Umbilical cord (tissue), 1 donor: ENCODE measurements at regions not wholly inside any gene's neighbourhood (a gene's known extent, or its start where the extent isn't known, plus 50 kb on each side); places are given as distances from the start of the nearest gene placed in this dataset.

Experiments used
- DNase-seq: peaks from one replicate; pipeline ENCODE4 v3.0.0-alpha.2; 2015; ENCODE audit warnings: low spot score

DNA sequence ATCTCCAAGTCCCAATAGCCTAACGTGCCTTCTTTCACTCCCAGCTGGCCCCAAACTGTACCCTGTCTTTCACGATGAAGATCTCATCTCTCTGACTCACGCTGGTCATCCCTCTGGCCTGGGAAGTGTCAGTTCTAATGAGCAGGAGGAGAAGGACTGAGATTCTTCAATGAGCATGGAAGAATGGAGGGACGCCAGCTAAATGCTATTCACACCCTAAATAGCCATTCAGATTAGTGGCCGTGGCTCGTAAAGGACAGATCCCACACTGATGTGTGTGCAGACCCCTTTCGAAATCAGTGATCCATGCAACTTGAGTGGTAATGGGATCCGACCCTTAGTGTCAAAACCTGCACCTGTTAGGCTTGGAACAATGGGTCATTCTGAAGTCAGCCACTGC lies 75.9 kb upstream of the SMYD2 start:
- DNase-seq = no peak

DNA sequence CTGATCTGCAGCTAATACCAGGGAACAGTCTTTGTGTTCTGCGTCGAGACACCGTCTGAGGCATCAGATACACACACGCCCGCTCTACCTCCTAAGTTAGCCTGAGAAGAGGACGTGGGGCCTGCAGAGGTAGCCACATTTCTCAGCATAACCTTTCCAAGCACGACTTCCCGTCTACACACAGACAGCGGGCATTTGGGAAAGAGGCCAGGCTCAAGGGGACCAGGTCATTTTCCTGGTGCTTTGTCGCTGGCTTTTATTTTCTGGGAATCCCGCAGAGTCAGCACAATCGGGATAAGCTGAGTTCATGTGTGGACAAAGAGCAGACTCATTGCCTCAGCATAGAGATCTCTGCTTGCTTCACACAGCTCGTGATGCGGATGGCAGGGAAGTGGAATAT lies 72.5 kb upstream of the SMYD2 start:
- DNase-seq = peak; percentile 55

DNA sequence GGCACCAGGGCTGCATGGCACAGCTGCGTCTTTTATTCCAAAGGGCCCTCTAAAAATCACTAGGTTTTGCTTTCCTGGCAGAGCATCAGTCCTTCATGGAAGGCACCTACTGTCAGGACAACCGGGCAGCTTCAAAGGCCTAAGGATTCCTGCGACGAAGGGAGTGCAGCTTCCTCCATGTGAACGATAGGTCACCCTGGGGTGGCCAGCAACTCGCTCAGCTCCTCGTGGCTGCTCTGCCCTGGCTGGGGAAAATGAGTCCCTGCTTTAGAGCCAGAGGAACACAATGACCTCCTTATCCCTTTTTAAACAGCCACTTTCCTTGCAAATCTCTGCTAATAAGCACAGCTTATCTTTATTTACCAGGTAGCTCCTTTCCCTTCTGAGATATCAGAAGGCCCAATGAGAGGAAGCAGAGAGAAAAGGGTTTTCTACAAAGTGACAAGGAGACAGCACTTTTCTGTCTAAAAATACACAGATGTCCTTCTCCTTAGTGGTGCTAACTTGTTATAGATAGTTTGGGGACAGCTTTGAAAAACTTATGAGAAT lies 71.6 kb upstream of the SMYD2 start:
- DNase-seq = no peak

DNA sequence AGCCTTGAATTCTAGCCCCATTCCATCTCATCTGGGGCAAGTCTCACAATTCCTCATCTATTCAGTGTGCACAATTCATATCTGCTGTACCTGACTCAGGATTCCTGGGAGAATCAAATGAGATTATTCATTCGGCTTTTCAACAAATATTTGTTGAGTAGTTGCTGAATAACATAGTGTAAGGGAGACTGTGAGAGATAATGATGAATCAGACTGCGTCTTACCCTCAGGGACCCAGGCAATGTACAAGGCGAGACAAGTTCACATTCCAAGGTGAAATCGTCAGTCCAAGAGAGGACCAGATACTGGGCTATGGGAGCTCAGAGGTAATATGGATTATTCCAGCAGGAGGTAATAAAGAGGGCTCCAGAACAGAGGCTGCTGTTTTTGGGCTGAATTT lies 67.8 kb upstream of the SMYD2 start:
- DNase-seq = peak; percentile 69

DNA sequence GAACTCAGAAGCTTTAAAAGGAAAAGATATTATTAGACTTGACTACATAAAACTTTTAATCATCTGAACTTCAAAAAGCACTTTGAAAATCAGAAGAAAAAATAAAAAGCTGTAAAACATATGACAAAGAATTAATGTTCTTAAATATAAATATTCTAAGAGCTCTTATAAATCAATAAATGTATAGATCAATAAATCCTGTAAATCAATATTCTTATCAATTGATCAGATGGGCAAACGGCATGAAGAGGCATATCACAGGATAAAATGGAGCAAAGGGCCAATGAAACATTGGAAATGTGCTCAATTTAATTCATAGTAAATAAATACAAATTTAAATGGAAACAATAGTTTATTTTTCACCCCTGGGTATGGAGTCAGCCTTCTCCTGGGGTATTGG lies 66.1 kb upstream of the SMYD2 start:
- no peak for DNase-seq

DNA sequence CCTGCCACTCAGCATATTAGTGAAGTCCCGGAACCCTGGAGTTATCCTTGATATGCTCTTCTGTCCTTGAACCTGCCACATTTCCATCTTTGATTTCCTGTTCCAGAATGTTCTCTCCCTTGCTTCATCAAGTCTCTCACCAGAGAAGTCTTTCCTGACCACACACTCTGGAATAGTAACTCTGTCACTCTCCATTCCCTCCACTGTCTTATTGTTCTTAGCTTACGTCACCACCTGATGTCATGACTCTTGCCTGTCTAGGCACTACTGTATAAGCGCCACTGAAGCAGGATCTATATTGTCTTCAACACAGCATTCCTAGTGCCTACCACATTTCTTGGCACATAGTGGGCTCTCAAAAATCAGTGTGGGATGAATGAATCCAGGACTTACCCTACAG lies 65.4 kb upstream of the SMYD2 start:
- DNase-seq = no peak

DNA sequence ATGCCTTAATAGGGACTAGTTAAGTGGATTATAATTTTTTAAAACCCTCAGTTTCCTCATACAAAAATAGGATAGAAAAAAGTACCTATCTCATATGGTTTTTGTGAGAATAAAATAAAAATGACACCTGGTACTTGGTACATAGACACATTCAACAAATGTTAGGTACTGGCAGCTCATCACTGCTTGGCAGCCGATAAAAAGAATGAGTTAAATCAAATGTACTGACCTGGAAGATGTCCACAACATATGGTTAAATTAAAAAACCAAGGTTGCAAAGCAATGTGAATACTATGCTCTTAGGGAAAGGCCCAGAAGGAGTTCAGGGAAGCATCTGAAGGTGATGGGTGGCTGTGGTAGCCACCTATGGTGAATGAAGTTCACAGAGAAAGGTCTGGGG lies 64.9 kb upstream of the SMYD2 start:
- no peak for DNase-seq

DNA sequence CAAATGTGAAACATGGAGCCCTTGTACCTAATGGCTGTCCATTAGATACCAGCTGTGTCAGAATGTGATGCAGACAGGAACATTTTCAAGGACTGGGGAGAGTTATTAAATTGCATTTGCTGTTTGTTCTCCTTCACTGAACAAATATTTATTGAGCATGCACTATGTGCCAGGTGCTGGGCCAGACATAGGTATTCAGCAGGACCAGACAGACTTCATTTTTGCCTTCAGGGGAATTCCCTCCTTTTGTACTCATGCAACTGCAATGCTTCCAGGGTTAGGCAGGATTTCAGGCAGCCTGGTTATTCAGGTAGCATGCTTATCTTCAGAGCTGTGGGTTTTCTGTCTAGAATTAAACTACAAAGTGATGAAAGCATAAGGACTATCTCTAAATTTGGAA lies 64.2 kb upstream of the SMYD2 start:
- peak; percentile 58 for DNase-seq

DNA sequence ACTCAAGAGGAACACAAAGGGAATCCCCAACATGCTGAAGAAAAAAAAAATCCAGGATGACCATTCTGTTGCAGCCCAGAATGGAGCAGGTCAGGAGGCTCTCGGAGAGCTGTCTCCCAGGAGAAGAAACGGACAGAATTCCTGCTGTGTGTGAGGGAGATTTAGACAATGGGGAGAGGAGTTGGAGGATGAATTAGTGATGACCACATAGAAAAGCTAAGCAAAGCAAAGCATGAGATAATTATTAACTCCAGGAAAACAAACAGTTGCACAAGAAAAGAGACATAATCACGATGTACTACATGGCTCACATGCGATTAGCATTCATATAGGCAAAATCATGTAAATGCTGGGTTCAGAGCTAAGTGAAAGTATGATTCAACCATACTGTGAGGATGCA lies 61.1 kb upstream of the SMYD2 start:
- no peak for DNase-seq

DNA sequence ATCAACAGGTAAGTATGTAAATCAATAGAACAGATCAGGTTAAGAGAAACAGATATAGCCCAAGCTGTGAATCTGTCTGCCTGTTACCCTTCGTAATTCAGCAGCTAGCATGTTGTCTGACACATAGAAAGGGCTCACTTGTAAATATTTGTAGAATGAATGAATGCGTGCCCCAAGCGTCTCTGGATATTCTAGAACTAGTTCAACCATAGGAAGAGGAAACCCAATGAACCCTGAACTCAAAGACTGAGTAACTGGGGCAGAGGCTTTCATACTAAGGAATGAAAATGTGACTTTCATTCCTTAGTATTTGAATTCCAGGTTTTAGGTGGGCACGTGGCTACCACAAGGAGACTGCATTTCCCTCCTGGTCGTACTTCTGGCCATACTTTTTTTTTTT lies 60.1 kb upstream of the SMYD2 start:
- no peak for DNase-seq

DNA sequence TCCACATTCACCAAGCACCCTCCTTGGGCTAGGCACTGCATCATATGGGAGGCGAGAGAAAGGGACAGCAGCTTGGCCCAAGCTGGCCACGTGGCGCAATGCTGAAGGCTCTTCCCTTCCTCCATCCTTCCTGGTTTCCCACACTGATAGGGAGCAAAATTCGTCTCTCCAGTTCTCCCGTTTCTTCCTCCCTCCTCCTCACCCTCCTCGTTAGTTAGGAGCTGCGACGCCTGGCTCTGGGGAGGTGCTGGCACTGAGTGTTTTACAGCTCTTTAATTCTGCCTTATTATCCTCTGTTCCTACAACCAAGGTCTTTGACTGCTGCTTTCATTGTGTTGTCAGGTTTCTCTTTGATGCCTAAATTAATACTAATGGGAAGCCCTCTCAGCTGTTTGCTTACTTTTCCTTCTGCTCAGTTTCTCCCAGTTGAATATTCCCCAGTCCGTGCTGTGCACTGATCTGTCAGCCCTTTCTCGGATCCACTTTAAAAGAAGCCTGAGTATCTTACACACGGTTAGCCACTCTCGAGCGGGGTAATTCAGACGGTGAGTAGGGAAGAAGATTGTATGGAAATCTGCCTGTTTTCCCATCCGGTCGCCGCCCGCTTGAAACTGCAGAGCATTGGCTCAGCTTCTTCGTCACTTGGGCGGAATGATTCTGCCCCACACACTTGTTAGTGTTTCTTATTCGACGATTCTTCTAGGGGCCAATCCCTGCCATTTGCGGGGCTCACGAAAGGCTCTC lies 56.2 kb upstream of the SMYD2 start:
- DNase-seq = peak; percentile 69

DNA sequence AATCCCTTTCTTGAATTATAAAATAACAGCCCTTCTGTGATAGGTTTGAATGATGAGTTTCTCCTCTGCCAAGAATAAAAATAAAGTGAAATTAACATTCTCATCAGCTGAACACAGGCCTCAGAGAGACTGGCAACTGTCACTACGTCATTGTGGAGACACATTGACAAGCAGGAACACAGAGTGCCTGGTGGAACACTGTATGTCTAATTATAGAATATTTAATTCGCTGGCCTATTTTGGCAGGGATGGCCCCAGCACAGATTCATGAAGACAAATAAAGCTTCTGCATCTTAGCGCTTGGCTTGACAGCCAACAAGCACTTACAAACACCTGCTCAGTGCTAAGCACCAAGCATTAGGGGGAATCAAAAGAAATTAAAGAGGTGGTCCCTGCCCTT lies 52.0 kb upstream of the SMYD2 start:
- no peak for DNase-seq

DNA sequence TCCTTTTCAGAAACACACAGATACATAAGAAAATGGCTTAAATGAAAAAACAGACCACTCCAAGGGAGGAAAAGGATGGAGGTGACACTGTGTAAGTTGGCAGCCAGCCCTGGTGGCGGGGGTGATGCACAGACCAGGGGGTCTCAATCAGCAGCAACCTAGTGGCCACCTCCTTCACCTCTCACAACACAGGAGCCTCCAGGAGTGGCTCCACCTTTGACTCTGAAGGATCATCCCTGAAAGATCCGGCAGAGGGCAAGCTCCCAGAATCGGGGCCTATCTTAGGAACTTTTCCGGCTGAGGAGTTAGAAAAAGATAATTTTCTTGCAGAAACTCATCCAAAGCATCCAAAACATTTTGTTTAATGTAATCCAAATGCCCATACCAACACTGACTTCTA lies 51.2 kb upstream of the SMYD2 start:
- DNase-seq = no peak
